Esophagus muscularis mucosa (tissue), 4 donors: ENCODE measurements at regions not wholly inside any gene's neighbourhood (a gene's known extent, or its start where the extent isn't known, plus 50 kb on each side); places are given as distances from the start of the nearest gene placed in this dataset.

Source experiments
- DNase-seq: peaks from one replicate; pipeline ENCODE4 v3.0.0-alpha.2; 2017; ENCODE audit errors: extremely low spot score
- H3K27ac ChIP-seq, 4 donors: fragments of 200-600 bp; sonication (generic); replicated peaks in 1 of 4; 1 replicate in 3 of 4; 2 replicates in 1 of 4; pipeline ENCODE4 v1.5.1; 2016 to 2019; ENCODE audit warnings: mild to moderate bottlenecking in 1 of 4
- H3K27me3 ChIP-seq, 4 donors: fragments of 200-600 bp; sonication (generic); one replicate each; pipeline versions ENCODE4 v1.5.1 to v1.6.0; 2016 to 2019
- H3K36me3 ChIP-seq, 4 donors: fragments of 200-600 bp; sonication (generic); one replicate each; pipeline ENCODE4 v1.5.1; 2016 to 2019
- H3K4me1 ChIP-seq, 4 donors: fragments of 200-600 bp; sonication (generic); one replicate each; pipeline ENCODE4 v1.5.1; 2016 to 2019
- H3K4me3 ChIP-seq, 4 donors: fragments of 200-600 bp; sonication (generic); 1 replicate in 2 of 4; 2 replicates in 2 of 4; pipeline ENCODE4 v1.5.1; 2016 to 2019; ENCODE audit warnings: mild to moderate bottlenecking in 4 of 4, moderate library complexity in 1 of 4
- H3K9me3 ChIP-seq, 4 donors: fragments of 200-600 bp; sonication (generic); 1 replicate in 3 of 4; 2 replicates in 1 of 4; pipeline ENCODE4 v1.5.1; 2016 to 2019
- EP300 ChIP-seq: sonication (generic); formaldehyde crosslinking; IDR thresholded peaks from one replicate; pipeline ENCODE4 v1.6.1; 2017; ENCODE audit warnings: antibody characterized with exemption
- POLR2A ChIP-seq: fragments of 450-650 bp; IDR thresholded peaks from one replicate; pipeline ENCODE4 v1.6.1; 2017; ENCODE audit warnings: antibody characterized with exemption, moderate library complexity, mild to moderate bottlenecking, low read depth
- POLR2AphosphoS5 ChIP-seq, 2 donors: sonication (generic); formaldehyde crosslinking; IDR thresholded peaks; one replicate each; pipeline ENCODE4 v1.6.1; 2017; ENCODE audit warnings: antibody characterized with exemption in 2 of 2
- WGBS: methylation state at CpG from one replicate; pipeline ENCODE4 v1.1.5; 2018; 5-methylcytosine and 5-hydroxymethylcytosine counted together
- intact Hi-C: fragments of 100-400 bp; cut with DNase I; formaldehyde crosslinking; loops from one replicate; pipeline ENCODE4 v1.15.1; 2023
- TF ChIP-seq, protein P1 (sequence below), 3 experiments: fragments of 200-600 bp in 2 of 3; fragments of 450-650 bp in 1 of 3; sonication (generic) in 2 of 3; IDR thresholded peaks; one replicate each; pipeline ENCODE4 v1.5.1; 2017 to 2019; ENCODE audit warnings: antibody characterized with exemption in 3 of 3, mild to moderate bottlenecking in 2 of 3, moderate library complexity in 1 of 3

DNA sequence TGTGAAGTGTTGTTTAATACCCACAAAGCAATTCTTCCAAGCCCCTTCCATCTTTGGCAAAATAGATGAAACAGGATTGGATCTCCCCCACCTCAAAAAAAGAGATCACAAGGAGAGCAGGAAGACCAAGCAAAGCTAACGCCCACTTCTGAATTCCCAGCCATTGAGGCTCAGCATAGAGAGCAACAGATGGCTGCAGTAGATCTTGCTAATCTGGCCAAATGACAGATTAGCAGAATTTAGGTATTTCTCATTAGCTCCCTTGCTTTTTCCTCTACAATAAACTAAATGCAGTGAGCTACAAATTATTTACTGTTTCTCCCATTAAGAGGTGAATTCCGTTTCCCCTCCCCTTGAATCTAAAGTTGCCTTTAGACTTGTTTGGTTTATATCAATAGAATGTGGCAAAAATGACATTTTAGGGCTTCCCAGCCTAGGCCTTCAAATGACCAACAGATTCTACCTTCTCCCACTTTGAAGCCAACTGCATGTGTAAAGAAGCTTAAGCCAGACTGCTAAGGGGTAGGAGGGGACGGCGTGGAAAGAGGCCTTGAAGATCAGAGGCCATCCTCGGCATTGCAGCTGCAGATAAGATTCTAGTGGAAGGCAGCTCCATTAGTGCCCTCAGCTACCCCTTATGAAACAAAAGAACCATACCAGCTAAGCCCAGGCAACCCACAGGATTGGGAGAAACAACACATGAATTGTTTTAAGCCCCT, 56.8 kb upstream of the CPEB4 start:
- Histone ChIP-seq H3K27me3 (no peaks in the 10 kb centered on the region), H3K4me3 (no peak overlapping the region), H3K9me3 (peaks cover 0 to 7% (median 0%) of the 10 kb centered on the region in 4 donors), H3K4me1 (peaks cover 3 to 20% (median 18%) of the 10 kb centered on the region in 4 donors), H3K27ac (no peak overlapping the region), H3K36me3 (no peaks in the 10 kb centered on the region)
- TF ChIP-seq, protein P1, sequence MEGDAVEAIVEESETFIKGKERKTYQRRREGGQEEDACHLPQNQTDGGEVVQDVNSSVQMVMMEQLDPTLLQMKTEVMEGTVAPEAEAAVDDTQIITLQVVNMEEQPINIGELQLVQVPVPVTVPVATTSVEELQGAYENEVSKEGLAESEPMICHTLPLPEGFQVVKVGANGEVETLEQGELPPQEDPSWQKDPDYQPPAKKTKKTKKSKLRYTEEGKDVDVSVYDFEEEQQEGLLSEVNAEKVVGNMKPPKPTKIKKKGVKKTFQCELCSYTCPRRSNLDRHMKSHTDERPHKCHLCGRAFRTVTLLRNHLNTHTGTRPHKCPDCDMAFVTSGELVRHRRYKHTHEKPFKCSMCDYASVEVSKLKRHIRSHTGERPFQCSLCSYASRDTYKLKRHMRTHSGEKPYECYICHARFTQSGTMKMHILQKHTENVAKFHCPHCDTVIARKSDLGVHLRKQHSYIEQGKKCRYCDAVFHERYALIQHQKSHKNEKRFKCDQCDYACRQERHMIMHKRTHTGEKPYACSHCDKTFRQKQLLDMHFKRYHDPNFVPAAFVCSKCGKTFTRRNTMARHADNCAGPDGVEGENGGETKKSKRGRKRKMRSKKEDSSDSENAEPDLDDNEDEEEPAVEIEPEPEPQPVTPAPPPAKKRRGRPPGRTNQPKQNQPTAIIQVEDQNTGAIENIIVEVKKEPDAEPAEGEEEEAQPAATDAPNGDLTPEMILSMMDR (IDR thresholded peaks at IDR 0.05) = no peak
- TF ChIP-seq POLR2A (no peak), EP300 (no peak), POLR2AphosphoS5 (IDR thresholded peaks at IDR 0.05) (no peak)
- WGBS = 93% methylated on average over 5 of the region's 5 CpGs
- DNase-seq = no peak
- intact Hi-C loops = no loop called here

DNA sequence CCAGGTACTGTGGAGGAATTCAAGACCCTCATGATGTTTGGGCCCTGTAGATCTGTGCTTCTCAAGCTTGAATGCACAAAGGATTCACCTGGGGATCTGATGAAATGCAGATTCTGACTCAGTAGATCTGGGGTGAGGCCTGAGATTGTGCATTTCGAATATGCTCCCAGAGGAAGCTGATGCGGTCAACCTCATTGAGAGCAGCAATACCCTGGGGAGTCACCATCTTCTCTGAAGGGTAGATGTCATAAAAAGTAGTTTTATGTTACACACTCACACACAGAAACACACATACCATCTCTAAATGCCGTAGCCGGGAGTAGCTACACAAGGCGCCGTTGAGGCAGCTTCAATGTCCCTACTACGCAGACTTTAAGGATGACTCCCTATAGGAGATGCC, 55.8 kb upstream of the CPEB4 start:
- Histone ChIP-seq H3K27me3 (no peaks in the 10 kb centered on the region), H3K4me3 (no peak overlapping the region), H3K27ac (no peak overlapping the region), H3K9me3 (peaks cover 0 to 7% (median 0%) of the 10 kb centered on the region in 4 donors), H3K36me3 (no peaks in the 10 kb centered on the region), H3K4me1 (peaks cover 3 to 20% (median 18%) of the 10 kb centered on the region in 4 donors)
- TF ChIP-seq POLR2A (no peak), EP300 (no peak), POLR2AphosphoS5 (IDR thresholded peaks at IDR 0.05) (no peak)
- TF ChIP-seq, protein P1 (IDR thresholded peaks at IDR 0.05) = no peak
- intact Hi-C loops = no loop called here
- 95% methylated on average over 7 of the region's 7 CpGs for WGBS
- no peak for DNase-seq

DNA sequence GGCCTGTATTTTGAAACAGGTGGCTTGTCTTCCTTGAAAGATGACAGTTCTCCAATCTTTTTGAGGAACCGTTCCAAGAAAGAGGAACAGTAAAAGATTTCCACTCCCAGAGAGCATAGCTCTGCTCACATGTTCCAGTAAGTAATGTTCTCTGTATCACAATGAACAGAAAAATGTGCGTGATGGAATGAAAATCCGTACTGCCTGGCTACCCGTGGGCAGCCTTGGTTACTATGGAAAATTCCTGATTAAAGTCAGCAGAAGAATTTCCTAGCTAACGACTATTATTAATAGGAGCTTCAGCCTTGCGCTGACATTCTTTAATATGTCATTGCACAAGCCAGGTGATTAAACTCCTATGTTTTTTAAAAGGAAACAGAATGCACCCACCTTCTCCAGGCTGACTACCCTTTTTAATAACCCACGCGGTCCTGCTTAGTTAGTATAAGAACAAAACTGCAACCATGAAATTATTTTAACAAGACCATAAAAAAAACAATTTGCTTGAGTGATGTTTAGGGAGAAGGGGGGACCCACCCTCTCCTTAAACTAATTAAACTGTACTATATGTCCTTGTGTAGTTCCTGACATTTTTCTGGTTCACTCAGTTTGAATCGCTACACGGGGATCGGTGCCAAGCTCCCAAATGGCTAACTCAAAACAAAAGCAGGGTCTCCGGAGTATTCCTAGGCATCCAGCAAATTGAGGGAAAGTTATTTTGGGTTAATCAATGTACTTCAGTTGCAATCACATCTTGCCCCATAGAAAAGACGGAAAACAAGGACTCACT, 54.8 kb upstream of the CPEB4 start:
- Histone ChIP-seq H3K4me1 (peaks cover 3 to 20% (median 18%) of the 10 kb centered on the region in 4 donors), H3K27ac (peak overlapping the region in 2 of 4 donors; percentile 7 to 23), H3K27me3 (no peaks in the 10 kb centered on the region), H3K36me3 (no peaks in the 10 kb centered on the region), H3K4me3 (no peak overlapping the region), H3K9me3 (no peaks in the 10 kb centered on the region)
- TF ChIP-seq POLR2AphosphoS5 (IDR thresholded peaks at IDR 0.05) = peak in 1 of 2 donors; percentile 8
- TF ChIP-seq, protein P1 (IDR thresholded peaks at IDR 0.05) = no peak
- DNase-seq = no peak
- intact Hi-C loops = no loop called here
- 40% methylated on average over 13 of the region's 13 CpGs for WGBS

DNA sequence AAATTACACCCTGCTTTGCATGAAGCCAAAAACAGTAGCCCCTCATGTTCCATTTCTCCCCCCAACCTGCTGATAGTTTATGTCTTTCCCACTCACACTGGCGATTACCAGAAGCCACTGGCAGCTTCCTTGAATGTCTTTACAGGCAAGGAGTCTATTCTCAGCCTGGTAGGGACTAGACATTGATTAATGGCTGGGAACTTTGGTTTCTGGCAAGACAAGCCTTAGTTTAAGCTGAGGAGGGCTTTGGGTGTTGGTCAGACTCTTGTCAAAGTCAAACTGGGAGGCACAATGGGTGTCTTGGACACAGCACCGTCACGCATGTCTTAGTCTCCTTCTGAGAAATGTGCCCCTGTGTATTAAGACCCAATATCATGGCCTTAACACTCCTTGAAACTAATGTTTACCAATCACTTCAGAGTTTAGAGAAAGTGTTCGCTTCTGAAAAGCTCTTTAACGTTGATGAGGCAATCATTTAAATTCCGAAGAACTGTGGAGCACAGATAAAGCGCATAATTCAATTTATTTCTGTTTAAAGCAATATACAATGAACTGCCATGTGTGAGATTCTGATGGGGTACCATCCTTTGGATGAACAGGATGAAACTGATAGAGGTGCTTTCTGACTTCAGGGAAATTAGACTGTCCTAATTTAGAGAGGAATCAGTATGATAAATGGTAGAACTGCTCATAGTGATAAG, 53.9 kb upstream of the CPEB4 start:
- Histone ChIP-seq H3K4me1 (peaks cover 3 to 20% (median 18%) of the 10 kb centered on the region in 4 donors), H3K27ac (peak overlapping the region in 1 of 4 donors; percentile 23), H3K9me3 (no peaks in the 10 kb centered on the region), H3K27me3 (no peaks in the 10 kb centered on the region), H3K36me3 (no peaks in the 10 kb centered on the region), H3K4me3 (no peak overlapping the region)
- intact Hi-C loops = no loop called here
- no peak for DNase-seq
- TF ChIP-seq EP300 (no peak), POLR2AphosphoS5 (IDR thresholded peaks at IDR 0.05) (no peak), POLR2A (no peak)
- TF ChIP-seq, protein P1 (IDR thresholded peaks at IDR 0.05) = no peak
- WGBS = 75% methylated on average over 7 of the region's 7 CpGs
